OCI-LY1 (cell line): ENCODE measurements at regions not wholly inside any gene's neighbourhood (a gene's known extent, or its start where the extent isn't known, plus 50 kb on each side); places are given as distances from the start of the nearest gene placed in this dataset.

ENCODE experiments used
- H2AFZ ChIP-seq: fragments of 200-600 bp; sonication (generic), shearing (Covaris generic); 2 replicates; pipeline ENCODE4 v1.6.0; 2014; ENCODE audit warnings: antibody characterized with exemption, mild to moderate bottlenecking, low read length
- H3F3A ChIP-seq: fragments of 200-600 bp; sonication (generic), shearing (Covaris generic); 2 replicates; pipeline ENCODE4 v1.6.0; 2014; ENCODE audit warnings: mild to moderate bottlenecking, antibody characterized with exemption, low read length, moderate library complexity; ENCODE audit not compliant: insufficient read depth
- H3K27ac ChIP-seq: fragments of 200-600 bp; sonication (generic); 2 replicates; pipeline ENCODE4 v1.5.1; 2014; ENCODE audit warnings: low read length, mixed run types, mild to moderate bottlenecking, low read depth; ENCODE audit not compliant: poor library complexity, severe bottlenecking
- H3K27me3 ChIP-seq: fragments of 200-600 bp; sonication (generic); 2 replicates; pipeline ENCODE4 v1.6.0; 2014; ENCODE audit warnings: antibody characterized with exemption, mild to moderate bottlenecking, low read length, moderate library complexity; ENCODE audit not compliant: insufficient read depth
- H3K36me3 ChIP-seq: fragments of 200-600 bp; sonication (generic); 2 replicates; pipeline ENCODE4 v1.6.1; 2014; ENCODE audit warnings: mild to moderate bottlenecking, antibody characterized with exemption, low read length, moderate library complexity, mixed read lengths; ENCODE audit not compliant: insufficient read depth
- H3K4me1 ChIP-seq: fragments of 200-600 bp; sonication (generic); 2 replicates; pipeline ENCODE4 v1.5.1; 2014; ENCODE audit warnings: mild to moderate bottlenecking, low read length, moderate library complexity; ENCODE audit not compliant: insufficient read depth, severe bottlenecking
- H3K4me2 ChIP-seq: fragments of 200-600 bp; sonication (generic), shearing (Covaris generic); 2 replicates; pipeline ENCODE4 v1.6.1; 2014; ENCODE audit warnings: low read length
- H3K4me3 ChIP-seq: fragments of 200-600 bp; sonication (generic); 2 replicates; pipeline ENCODE4 v1.5.1; 2014; ENCODE audit warnings: low read length, low read depth, mild to moderate bottlenecking, mixed read lengths; ENCODE audit not compliant: poor library complexity, severe bottlenecking
- H3K79me2 ChIP-seq: fragments of 200-600 bp; shearing (Covaris generic); 2 replicates; pipeline ENCODE4 v1.6.1; 2016; ENCODE audit warnings: mixed run types, low read length, mixed read lengths; ENCODE audit not compliant: insufficient read depth
- H3K9ac ChIP-seq: fragments of 200-600 bp; sonication (generic), shearing (Covaris generic); 2 replicates; pipeline ENCODE4 v1.6.1; 2014; ENCODE audit warnings: mild to moderate bottlenecking, low read length, mixed read lengths
- H3K9me2 ChIP-seq: fragments of 200-600 bp; sonication (generic), shearing (Covaris generic); 2 replicates; pipeline ENCODE4 v1.6.1; 2014; ENCODE audit warnings: low read depth, mild to moderate bottlenecking, low read length, mixed read lengths
- H3K9me3 ChIP-seq: fragments of 200-600 bp; shearing (Covaris generic); 2 replicates; pipeline ENCODE4 v1.6.1; 2014; ENCODE audit warnings: low read length, mixed read lengths
- H4K20me1 ChIP-seq: fragments of 200-600 bp; sonication (generic), shearing (Covaris generic); 2 replicates; pipeline ENCODE4 v1.6.0; 2016; ENCODE audit warnings: mild to moderate bottlenecking, low read length; ENCODE audit not compliant: insufficient read depth
- CTCF ChIP-seq: fragments of 200-600 bp; sonication (generic), shearing (Covaris generic); IDR thresholded peaks from 2 replicates; pipeline ENCODE4 v1.5.1; 2017; ENCODE audit warnings: mild to moderate bottlenecking, antibody characterized with exemption, low read length, moderate library complexity, mixed read lengths
- EZH2 ChIP-seq: fragments of 200-600 bp; sonication (generic), shearing (Covaris generic); IDR thresholded peaks from 2 replicates; pipeline ENCODE4 v1.8.0; 2017; ENCODE audit warnings: borderline replicate concordance, mixed run types, mild to moderate bottlenecking, antibody characterized with exemption, low read length, moderate library complexity, mixed read lengths

- Histone ChIP-seq H3K9ac (no peak overlapping the region), H4K20me1 (no peaks in the 10 kb centered on the region), H3K27me3 (no peaks in the 10 kb centered on the region)
Measured at GRCh38 chr7:69196593-69196992, 401.7 kb upstream of the AUTS2 start.

GRCh38 chr7:69198250-69198649 lies 400.0 kb upstream of the AUTS2 start:
- Histone ChIP-seq H3K9ac (no peak overlapping the region), H3K9me3 (peaks cover 16% of the 10 kb centered on the region; the same call in 1 of the 2 replicates), H3K4me1 (peaks cover 8% of the 10 kb centered on the region), H3K79me2 (no peaks in the 10 kb centered on the region), H3K4me2 (no peak overlapping the region), H4K20me1 (no peaks in the 10 kb centered on the region), H2AFZ (no peak overlapping the region), H3F3A (no peaks in the 10 kb centered on the region), H3K9me2 (no peaks in the 10 kb centered on the region; the same call in 1 of the 2 replicates), H3K4me3 (no peak overlapping the region), H3K27ac (no peak overlapping the region), H3K27me3 (no peaks in the 10 kb centered on the region), H3K36me3 (no peaks in the 10 kb centered on the region)
- TF ChIP-seq CTCF (no peak), EZH2 (no peak)

More at GRCh38 chr7:69196593-69196992, 401.7 kb upstream of the AUTS2 start:
- Histone ChIP-seq H2AFZ (no peak overlapping the region), H3K27ac (no peak overlapping the region), H3F3A (no peaks in the 10 kb centered on the region), H3K4me3 (no peak overlapping the region), H3K79me2 (no peaks in the 10 kb centered on the region), H3K9me3 (peaks cover 14% of the 10 kb centered on the region; the same call in 1 of the 2 replicates), H3K4me1 (peaks cover 8% of the 10 kb centered on the region), H3K9me2 (no peaks in the 10 kb centered on the region; the same call in 1 of the 2 replicates), H3K36me3 (no peaks in the 10 kb centered on the region), H3K4me2 (no peak overlapping the region)
- TF ChIP-seq EZH2: no peak

- TF ChIP-seq EZH2 (no peak), CTCF (no peak)
- Histone ChIP-seq H3K27me3 (no peaks in the 10 kb centered on the region), H3K9me2 (no peaks in the 10 kb centered on the region; the same call in 1 of the 2 replicates), H3F3A (no peaks in the 10 kb centered on the region), H3K9ac (no peak overlapping the region), H3K9me3 (peaks cover 16% of the 10 kb centered on the region; the same call in 1 of the 2 replicates), H2AFZ (peak overlapping the region; percentile 35; the same call in 1 of the 2 replicates), H3K27ac (no peak overlapping the region), H3K4me3 (no peak overlapping the region), H3K4me1 (peaks cover 8% of the 10 kb centered on the region), H4K20me1 (no peaks in the 10 kb centered on the region), H3K4me2 (no peak overlapping the region), H3K36me3 (no peaks in the 10 kb centered on the region), H3K79me2 (no peaks in the 10 kb centered on the region)
Measured at GRCh38 chr7:69199041-69199440, 399.2 kb upstream of the AUTS2 start.

- Histone ChIP-seq H3K9me3 (peaks cover 16% of the 10 kb centered on the region; the same call in 1 of the 2 replicates), H3K9ac (no peak overlapping the region), H2AFZ (peak overlapping the region; percentile 35; the same call in 1 of the 2 replicates), H3K27ac (no peak overlapping the region), H3F3A (no peaks in the 10 kb centered on the region), H3K79me2 (no peaks in the 10 kb centered on the region), H3K4me2 (peak overlapping the region; percentile 12; the same call in 1 of the 2 replicates), H3K36me3 (no peaks in the 10 kb centered on the region), H3K4me1 (peaks cover 8% of the 10 kb centered on the region), H4K20me1 (no peaks in the 10 kb centered on the region), H3K4me3 (no peak overlapping the region), H3K9me2 (no peaks in the 10 kb centered on the region; the same call in 1 of the 2 replicates), H3K27me3 (no peaks in the 10 kb centered on the region)
- TF ChIP-seq EZH2: no peak
- no peak for TF ChIP-seq CTCF
Measured at GRCh38 chr7:69199661-69200060, 398.6 kb upstream of the AUTS2 start.
